Gastrocnemius medialis (tissue), 4 donors: ENCODE measurements at regions not wholly inside any gene's neighbourhood (a gene's known extent, or its start where the extent isn't known, plus 50 kb on each side); places are given as distances from the start of the nearest gene placed in this dataset.

Source experiments
- POLR2A ChIP-seq, 2 donors: fragments of 450-650 bp; IDR thresholded peaks; one replicate each; pipeline ENCODE4 v1.6.1; 2017; ENCODE audit warnings: antibody characterized with exemption in 2 of 2, mild to moderate bottlenecking in 2 of 2, moderate library complexity in 2 of 2
- TF ChIP-seq, protein P1 (sequence below), 5 experiments: fragments of 450-650 bp in 3 of 5; fragments of 200-600 bp in 2 of 5; sonication (generic) in 2 of 5; IDR thresholded peaks in 4 of 5; conservative IDR thresholded peaks in 1 of 5; 1 replicate in 4 of 5; 2 replicates in 1 of 5; pipeline ENCODE4 v1.5.1; 2016 to 2019; ENCODE audit warnings: antibody characterized with exemption in 5 of 5, mild to moderate bottlenecking in 3 of 5, moderate library complexity in 3 of 5

- TF ChIP-seq, protein P1, sequence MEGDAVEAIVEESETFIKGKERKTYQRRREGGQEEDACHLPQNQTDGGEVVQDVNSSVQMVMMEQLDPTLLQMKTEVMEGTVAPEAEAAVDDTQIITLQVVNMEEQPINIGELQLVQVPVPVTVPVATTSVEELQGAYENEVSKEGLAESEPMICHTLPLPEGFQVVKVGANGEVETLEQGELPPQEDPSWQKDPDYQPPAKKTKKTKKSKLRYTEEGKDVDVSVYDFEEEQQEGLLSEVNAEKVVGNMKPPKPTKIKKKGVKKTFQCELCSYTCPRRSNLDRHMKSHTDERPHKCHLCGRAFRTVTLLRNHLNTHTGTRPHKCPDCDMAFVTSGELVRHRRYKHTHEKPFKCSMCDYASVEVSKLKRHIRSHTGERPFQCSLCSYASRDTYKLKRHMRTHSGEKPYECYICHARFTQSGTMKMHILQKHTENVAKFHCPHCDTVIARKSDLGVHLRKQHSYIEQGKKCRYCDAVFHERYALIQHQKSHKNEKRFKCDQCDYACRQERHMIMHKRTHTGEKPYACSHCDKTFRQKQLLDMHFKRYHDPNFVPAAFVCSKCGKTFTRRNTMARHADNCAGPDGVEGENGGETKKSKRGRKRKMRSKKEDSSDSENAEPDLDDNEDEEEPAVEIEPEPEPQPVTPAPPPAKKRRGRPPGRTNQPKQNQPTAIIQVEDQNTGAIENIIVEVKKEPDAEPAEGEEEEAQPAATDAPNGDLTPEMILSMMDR (IDR thresholded peaks at IDR 0.05 in 4 of 5, conservative IDR thresholded peaks at IDR 0.05 in 1 of 5) = no peak
- no peak for TF ChIP-seq POLR2A (IDR thresholded peaks at IDR 0.05)
Observed at GRCh38 chr1:182147951-182148350, 86.4 kb upstream of the ZNF648 start.
